ENCODE measurements at regions not wholly inside any gene's neighbourhood (a gene's known extent, or its start where the extent isn't known, plus 50 kb on each side); places are given as distances from the start of the nearest gene placed in this dataset.
"Not testable (repeated sequence)": the region's sequence is repeated elsewhere in the genome, so short reads cannot be mapped to it uniquely, and the experiment has no call there.

GRCh38 chr15:20680257-20680815, 138.7 kb upstream of the GOLGA6L6 start:
- not testable (repeated sequence) for DNase-seq (ENCODE audit: low read depth in 2 of 2)

DNA sequence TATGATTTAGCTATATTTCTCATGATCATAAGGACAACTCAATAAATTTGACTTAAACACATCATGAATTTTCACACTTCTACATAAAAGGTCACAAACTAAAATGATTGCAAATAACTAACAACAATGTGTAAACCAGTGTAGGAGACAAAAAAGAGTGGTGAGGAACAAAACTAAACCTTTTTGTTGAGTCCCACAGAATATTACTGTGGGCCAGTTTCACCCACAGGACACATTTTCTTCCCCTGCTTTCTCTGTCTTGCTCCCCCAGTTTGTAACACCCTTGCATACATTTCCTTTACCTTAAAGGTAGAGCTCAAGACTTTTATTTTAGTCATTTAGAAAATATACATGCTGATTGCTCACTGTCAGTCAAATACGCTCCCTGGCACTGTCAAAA, 130.9 kb upstream of the GOLGA6L6 start:
- DNase-seq (ENCODE audit: low read depth in 2 of 2): no peak

GRCh38 chr15:20671675-20672074, 130.1 kb upstream of the GOLGA6L6 start:
- DNase-seq (ENCODE audit: low read depth in 2 of 2): no peak

DNA sequence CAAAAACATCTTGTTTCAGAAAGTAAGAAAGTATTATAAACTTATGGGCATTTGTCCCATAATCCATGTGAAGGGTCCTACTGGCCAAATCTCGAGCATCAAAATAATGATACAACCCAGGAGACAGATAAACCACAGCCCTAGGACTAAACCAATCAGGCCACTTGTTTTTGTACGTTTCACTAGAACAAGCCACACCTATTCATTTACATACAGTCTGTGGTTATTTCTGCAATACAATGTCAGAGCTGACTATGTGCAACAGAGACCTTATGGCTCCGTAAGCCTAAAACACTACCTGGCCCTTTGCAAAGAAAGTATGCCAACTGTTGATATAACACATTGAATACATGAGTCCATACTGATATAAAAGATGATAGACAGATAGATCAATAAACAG, 124.8 kb upstream of the GOLGA6L6 start:
- not testable (repeated sequence) for DNase-seq (ENCODE audit: low read depth in 2 of 2)

GRCh38 chr15:20665653-20666052, 124.1 kb upstream of the GOLGA6L6 start:
- no peak for DNase-seq (ENCODE audit: low read depth in 2 of 2)

GRCh38 chr15:20659265-20659664, 117.7 kb upstream of the GOLGA6L6 start:
- DNase-seq (ENCODE audit: low read depth in 2 of 2): no peak

- DNase-seq (ENCODE audit: low read depth in 2 of 2): no peak
Measured at GRCh38 chr15:20658024-20658423, 116.4 kb upstream of the GOLGA6L6 start.

DNA sequence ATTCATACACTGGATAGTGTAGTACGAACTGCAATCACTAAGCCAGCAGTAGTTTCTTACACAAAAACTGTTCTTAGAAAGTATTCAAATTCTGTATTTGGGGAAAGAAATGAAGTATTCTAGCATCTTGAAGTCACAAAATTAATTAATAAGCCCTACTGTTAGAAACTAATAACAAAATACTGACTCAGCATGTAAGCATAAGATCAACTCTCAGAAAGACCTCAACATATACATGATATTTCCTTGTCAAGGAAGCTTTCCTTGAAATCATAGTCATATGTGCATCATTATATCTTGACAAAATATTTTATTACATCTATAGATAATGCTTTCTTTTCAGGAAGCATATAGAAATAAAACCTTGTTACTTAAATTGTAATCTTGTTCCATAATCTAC, 115.5 kb upstream of the GOLGA6L6 start:
- no peak for DNase-seq (ENCODE audit: low read depth in 2 of 2)

GRCh38 chr15:20652914-20653313, 111.3 kb upstream of the GOLGA6L6 start:
- DNase-seq (ENCODE audit: low read depth in 2 of 2): no peak

DNA sequence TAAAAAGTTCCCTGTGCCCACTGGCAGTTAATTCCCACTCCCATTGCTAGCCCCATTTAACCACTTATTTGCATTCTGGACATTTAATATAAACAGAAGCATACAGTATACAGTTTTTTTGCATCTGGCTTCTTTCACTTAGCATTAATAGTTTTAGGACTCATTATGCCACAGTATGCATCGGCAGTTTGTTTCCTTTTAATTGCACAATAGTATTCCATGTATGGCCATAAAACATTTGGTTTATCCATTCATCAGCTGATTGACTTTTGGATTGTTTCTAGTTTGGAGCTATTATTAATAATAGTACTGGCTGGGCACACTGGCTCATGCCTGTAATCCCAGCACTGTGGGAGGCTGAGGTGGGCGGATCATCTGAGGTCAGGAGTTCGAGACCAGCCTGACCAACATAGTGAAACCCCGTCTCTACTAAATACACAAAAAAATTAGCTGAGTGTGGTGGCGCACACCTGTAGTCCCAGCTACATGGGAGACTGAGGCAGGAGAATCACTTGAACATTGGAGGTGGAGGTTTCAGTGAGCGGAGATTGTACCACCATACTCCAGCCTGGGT, 106.9 kb upstream of the GOLGA6L6 start:
- not testable (repeated sequence) for DNase-seq (ENCODE audit: low read depth in 2 of 2)

- no peak for DNase-seq (ENCODE audit: low read depth in 2 of 2)
Measured at GRCh38 chr15:20646529-20647142, 105.0 kb upstream of the GOLGA6L6 start.

- DNase-seq (ENCODE audit: low read depth in 2 of 2): no peak
Measured at GRCh38 chr15:20645956-20646355, 104.4 kb upstream of the GOLGA6L6 start.

DNA sequence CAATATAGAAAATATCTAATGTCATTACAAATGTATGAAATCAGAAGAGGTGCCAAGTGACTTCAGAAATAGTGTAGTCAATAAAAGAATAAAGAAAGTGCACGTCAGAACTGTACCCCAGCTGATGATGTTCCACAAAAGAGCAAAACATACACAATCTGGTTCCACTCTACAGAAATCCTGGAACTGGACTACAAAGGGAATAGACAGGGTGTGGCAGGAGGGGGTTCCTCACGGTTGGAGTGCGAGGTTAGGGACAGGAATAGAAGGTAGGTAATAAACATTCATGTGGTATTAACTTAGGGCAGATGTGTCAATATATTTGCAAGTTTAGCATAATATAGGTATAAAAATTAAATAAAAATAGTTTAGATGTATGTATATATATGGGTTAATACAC, 103.3 kb upstream of the GOLGA6L6 start:
- DNase-seq (ENCODE audit: low read depth in 2 of 2): no peak

DNA sequence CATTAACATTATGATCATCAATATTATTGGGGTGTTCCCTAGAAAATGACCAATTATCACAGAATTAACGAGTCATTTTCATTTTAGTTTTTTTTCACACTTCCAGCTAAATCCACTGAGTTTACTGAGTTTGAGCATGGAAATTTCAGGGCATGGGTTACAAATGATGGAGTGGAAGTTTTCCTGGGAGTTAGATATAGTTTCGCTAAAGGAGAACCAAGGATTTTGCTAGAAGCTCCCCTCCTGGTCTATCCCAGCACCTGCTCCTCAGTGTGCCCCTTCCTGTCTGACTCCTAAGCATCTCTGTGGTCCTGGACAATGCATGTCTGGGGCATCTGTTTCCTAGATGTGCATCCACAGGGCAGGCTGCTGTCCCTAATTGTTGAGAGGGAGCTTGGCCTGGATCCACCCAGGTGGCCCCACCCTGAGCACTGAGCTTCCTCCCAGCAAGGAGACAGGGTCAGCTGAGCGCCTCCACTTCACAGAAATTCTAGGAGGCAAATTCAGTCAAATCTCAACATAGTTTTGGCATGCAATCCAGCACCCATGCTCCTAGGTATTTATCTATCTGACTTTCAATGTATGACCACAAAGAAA, 102.3 kb upstream of the GOLGA6L6 start:
- DNase-seq (ENCODE audit: low read depth in 2 of 2): no peak

GRCh38 chr15:20643024-20643770, 101.6 kb upstream of the GOLGA6L6 start:
- DNase-seq (ENCODE audit: low read depth in 2 of 2): no peak

GRCh38 chr15:20642054-20642767, 100.6 kb upstream of the GOLGA6L6 start:
- no peak for DNase-seq (ENCODE audit: low read depth in 2 of 2)

GRCh38 chr15:20640427-20640826, 98.8 kb upstream of the GOLGA6L6 start:
- DNase-seq (ENCODE audit: low read depth in 2 of 2): not testable (repeated sequence)

DNA sequence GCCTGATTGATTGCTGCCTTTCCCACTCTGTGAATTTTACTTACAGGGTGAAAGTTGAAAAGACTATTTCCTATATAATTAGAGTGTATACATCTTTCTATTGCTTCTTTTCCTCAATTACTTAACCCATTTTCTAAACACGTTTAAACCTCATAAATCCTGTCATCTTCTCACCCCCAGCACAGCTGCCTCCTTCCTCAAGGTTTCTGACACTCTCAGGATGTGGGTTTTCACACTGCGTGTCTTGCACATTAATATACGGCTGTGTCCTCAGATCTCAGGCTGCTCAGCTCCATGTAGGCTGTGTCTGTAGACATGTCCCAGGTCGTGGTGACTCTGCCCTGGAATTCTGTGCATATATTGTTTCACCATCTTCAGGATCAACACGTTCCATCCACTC, 97.6 kb upstream of the GOLGA6L6 start:
- DNase-seq (ENCODE audit: low read depth in 2 of 2): not testable (repeated sequence)

GRCh38 chr15:20637499-20637898, 95.9 kb upstream of the GOLGA6L6 start:
- DNase-seq (ENCODE audit: low read depth in 2 of 2): not testable (repeated sequence)

GRCh38 chr15:20629526-20629925, 87.9 kb upstream of the GOLGA6L6 start:
- not testable (repeated sequence) for DNase-seq (ENCODE audit: low read depth in 2 of 2)

DNA sequence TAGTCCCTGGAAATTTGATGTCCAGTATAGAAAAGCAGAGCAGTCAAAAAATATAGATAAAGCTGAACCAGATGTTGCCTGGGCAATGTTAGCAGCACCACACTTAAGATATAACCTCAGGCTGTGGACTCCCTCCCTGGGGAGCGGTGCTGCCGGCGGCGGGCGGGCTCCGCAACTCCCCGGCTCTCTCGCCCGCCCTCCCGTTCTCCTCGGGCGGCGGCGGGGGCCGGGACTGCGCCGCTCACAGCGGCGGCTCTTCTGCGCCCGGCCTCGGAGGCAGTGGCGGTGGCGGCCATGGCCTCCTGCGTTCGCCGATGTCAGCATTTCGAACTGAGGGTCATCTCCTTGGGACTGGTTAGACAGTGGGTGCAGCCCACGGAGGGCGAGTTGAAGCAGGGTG, 86.9 kb upstream of the GOLGA6L6 start:
- DNase-seq (ENCODE audit: low read depth in 2 of 2): not testable (repeated sequence)

GRCh38 chr15:20625469-20625868, 83.9 kb upstream of the GOLGA6L6 start:
- DNase-seq (ENCODE audit: low read depth in 2 of 2): not testable (repeated sequence)
